AG04450 (cell line): ENCODE measurements at regions not wholly inside any gene's neighbourhood (a gene's known extent, or its start where the extent isn't known, plus 50 kb on each side); places are given as distances from the start of the nearest gene placed in this dataset.

ENCODE experiments used
- CTCF ChIA-PET: fragments of 300-600, 350-600 bp; formaldehyde crosslinking; extraction: SDS; loops from one replicate; lab custom pipeline; 2022; ENCODE audit warnings: antibody characterized with exemption, inconsistent platforms; lab: Charles Lee
- POLR2A ChIA-PET: fragments of 350-600 bp; formaldehyde crosslinking; extraction: SDS; loops from one replicate; lab custom pipeline; 2021; ENCODE audit warnings: antibody characterized with exemption, inconsistent platforms; lab: Yijun Ruan, JAX
- DNase-seq: peaks from one replicate; pipeline ENCODE4 v3.0.0-alpha.2; 2011; ENCODE audit warnings: low read depth, low spot score
- H3K27ac ChIP-seq: one replicate; pipeline ENCODE4 v1.5.1; 2012; ENCODE audit warnings: low read depth, low read length, control low read depth
- H3K27me3 ChIP-seq: one replicate; pipeline ENCODE4 v1.6.0; 2012; ENCODE audit warnings: low read length; ENCODE audit not compliant: control insufficient read depth, insufficient read depth
- H3K4me3 ChIP-seq: 2 replicates; pipeline ENCODE4 v1.5.1; 2011; ENCODE audit warnings: mild to moderate bottlenecking, low read depth, low read length, control low read depth
- H3K9me3 ChIP-seq: 2 replicates; pipeline ENCODE4 v1.5.1; 2012; ENCODE audit warnings: low read length; ENCODE audit not compliant: control insufficient read depth, insufficient read depth
- TF ChIP-seq, protein P1 (sequence below): IDR thresholded peaks from 2 replicates; pipeline ENCODE4 v1.5.1; 2011; ENCODE audit warnings: low read depth, low read length, control low read depth, inconsistent platforms

DNA sequence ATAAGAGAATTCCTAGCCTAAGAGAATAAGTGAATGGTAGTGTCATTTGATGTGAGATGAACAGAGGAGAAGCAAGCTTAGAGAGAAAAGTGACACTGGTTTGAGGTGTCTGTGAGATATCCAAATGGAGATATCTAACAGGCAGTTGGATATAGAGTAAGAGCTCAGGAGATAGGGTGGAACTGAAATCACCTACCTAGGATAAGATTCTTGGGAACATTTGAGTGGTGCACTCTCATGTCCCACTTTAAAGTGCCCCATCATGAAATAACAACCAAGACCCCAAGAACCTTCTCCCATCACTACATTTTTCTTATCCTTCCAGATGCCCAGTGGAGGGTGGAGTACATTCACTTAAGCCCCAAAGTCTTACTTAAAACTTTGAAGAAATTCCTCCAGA, 109.0 kb upstream of the MAFB start:
- Histone ChIP-seq H3K4me3 (no peak overlapping the region), H3K27ac (no peak overlapping the region), H3K27me3 (no peaks in the 10 kb centered on the region), H3K9me3 (no peaks in the 10 kb centered on the region)
- no peak for DNase-seq
- ChIA-PET POLR2A (no interaction called here), CTCF (interaction anchor here (0.7 to 2.3 kb wide), 8 partner anchors 25 to 167 kb away, joined by 3 to 39 read pairs (median 4); no protein-coding TSS in a partner anchor)
- TF ChIP-seq, protein P1, sequence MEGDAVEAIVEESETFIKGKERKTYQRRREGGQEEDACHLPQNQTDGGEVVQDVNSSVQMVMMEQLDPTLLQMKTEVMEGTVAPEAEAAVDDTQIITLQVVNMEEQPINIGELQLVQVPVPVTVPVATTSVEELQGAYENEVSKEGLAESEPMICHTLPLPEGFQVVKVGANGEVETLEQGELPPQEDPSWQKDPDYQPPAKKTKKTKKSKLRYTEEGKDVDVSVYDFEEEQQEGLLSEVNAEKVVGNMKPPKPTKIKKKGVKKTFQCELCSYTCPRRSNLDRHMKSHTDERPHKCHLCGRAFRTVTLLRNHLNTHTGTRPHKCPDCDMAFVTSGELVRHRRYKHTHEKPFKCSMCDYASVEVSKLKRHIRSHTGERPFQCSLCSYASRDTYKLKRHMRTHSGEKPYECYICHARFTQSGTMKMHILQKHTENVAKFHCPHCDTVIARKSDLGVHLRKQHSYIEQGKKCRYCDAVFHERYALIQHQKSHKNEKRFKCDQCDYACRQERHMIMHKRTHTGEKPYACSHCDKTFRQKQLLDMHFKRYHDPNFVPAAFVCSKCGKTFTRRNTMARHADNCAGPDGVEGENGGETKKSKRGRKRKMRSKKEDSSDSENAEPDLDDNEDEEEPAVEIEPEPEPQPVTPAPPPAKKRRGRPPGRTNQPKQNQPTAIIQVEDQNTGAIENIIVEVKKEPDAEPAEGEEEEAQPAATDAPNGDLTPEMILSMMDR, result no peak

DNA sequence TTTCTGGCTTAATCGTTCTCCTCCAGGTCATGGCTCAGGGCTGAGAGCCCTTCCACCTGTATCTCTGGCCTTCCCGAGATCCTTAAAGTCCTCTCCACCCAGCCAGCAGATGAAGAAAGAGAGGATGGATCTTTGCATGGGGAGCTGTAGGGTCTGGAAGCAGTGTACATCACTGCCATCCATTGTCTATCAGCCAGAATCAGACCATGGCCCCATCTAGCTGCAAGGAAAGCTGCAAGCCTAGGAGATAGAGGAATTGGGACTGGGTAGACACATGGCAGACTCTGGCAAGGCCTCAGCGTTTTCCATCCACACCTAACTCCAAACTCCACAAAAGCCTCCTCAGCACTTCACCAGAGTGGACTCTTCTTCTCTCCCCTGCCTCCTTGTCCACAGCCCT, 113.8 kb upstream of the MAFB start:
- Histone ChIP-seq H3K27me3 (peaks cover 5% of the 10 kb centered on the region), H3K9me3 (no peaks in the 10 kb centered on the region), H3K27ac (no peak overlapping the region), H3K4me3 (no peak overlapping the region)
- CTCF ChIA-PET, result no interaction called here
- DNase-seq, result no peak
- POLR2A ChIA-PET, result no interaction called here
- TF ChIP-seq, protein P1, result no peak

DNA sequence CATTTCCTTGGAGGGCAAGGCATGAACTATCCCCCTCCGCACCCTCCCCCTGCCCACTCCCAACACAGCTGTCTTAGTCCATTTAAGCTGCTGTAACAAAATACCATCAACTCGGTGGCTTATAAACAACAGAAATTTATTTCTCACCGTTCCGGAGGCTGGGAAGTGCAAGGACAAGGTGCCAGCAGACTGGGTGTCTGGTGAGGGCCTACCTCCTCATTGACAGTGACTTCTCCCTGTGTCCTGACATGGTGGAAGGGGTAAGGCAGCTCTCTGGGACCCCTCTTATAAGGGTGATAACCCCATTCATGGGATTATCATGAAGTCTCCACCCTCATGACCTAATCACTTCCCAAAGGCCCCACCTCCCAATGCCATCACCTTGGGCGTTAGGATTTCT, 114.3 kb upstream of the MAFB start:
- ChIA-PET POLR2A (no interaction called here), CTCF (no interaction called here)
- Histone ChIP-seq H3K9me3 (no peaks in the 10 kb centered on the region), H3K4me3 (no peak overlapping the region), H3K27me3 (peaks cover 7% of the 10 kb centered on the region), H3K27ac (no peak overlapping the region)
- TF ChIP-seq, protein P1, result no peak
- DNase-seq, result no peak

DNA sequence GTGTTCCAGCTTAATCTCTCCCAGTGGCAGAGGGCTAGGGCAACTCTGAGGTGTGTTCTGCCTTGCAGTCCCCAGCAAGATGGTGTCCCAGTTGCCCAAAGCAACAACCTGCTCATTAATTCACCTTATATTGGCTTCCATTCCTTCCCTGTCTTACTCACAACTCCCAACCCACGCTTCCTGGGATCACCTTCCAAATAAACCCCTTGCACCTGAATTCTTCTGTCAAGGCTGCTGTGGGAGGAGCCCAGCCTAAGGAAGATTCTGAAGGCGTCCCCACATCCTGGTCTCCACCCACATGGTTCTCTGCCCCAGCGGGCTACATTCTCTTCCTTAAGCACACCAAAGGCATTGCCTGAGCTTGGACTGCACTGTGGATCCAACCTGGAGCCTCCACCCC, 116.6 kb upstream of the MAFB start:
- DNase-seq, result no peak
- Histone ChIP-seq H3K9me3 (no peaks in the 10 kb centered on the region), H3K27me3 (peaks cover 14% of the 10 kb centered on the region), H3K4me3 (no peak overlapping the region), H3K27ac (no peak overlapping the region)
- POLR2A ChIA-PET, result no interaction called here
- CTCF ChIA-PET, result no interaction called here
- TF ChIP-seq, protein P1, result no peak

DNA sequence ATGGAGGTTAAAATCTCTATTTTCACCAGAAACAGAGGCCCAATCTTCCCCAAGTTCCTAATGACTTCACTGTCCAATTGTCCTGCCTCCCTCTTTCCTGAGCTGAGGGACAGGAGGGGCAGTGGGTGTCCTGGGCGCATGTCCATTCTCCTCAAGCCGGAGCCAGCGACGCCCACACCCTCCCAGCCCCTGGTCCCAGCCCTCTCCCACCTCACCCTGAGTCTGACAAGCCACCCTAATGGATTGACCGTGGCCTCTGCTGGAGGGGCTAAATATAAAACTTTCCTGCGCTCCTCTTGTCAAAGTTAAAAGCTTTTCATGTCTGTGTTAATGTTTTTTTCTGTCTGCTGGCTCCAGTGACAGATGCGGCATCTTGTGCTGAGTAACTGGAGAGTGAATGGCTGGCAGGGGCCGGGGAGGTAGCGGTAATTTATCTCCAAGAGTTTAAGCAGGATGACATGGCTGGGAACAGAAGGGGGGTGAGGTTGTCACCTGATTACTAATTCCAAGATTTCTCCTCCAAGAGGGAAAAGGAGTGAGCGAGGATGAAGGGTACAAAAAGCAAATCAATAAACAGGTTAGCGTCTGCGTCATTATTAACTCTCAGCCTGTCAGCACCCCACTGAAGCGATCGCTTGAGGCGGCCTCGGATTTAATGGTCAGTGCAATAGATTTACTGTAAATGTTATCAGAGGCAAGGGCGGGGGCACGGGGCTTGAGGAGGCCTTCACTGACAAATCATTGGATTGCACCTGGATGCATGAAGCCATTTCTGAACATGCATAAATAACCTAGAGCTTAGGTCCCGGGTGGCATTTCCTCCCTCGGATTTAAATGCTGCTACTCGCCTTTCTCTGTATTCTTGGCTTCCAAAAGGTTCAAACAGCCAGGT, 118.1 kb upstream of the MAFB start:
- Histone ChIP-seq H3K27me3 (peaks cover 14% of the 10 kb centered on the region), H3K4me3 (no peak overlapping the region), H3K9me3 (no peaks in the 10 kb centered on the region), H3K27ac (no peak overlapping the region)
- ChIA-PET POLR2A (no interaction called here), CTCF (no interaction called here)
- no peak for DNase-seq
- TF ChIP-seq, protein P1, result no peak
